Mesenchymal stem cell (in vitro differentiated cells and primary cell): ENCODE measurements at regions not wholly inside any gene's neighbourhood (a gene's known extent, or its start where the extent isn't known, plus 50 kb on each side); places are given as distances from the start of the nearest gene placed in this dataset.

ENCODE experiments used
- DNase-seq: peaks from one replicate; pipeline ENCODE4 v3.0.0-alpha.2; 2013
- H2AFZ ChIP-seq: one replicate; pipeline ENCODE4 v1.6.1; 2013; ENCODE audit warnings: low read depth, mild to moderate bottlenecking, control low read depth, inconsistent platforms, low read length, moderate library complexity
- H2AK5ac ChIP-seq: 2 replicates; pipeline ENCODE4 v1.6.1; 2013; ENCODE audit warnings: low read length, moderate library complexity, mild to moderate bottlenecking, inconsistent platforms; ENCODE audit not compliant: severe bottlenecking
- H2BK120ac ChIP-seq: one replicate; pipeline ENCODE4 v1.6.1; 2013; ENCODE audit warnings: low read depth, mild to moderate bottlenecking, inconsistent platforms, low read length, moderate library complexity
- H2BK12ac ChIP-seq, 2 experiments: one replicate each; pipeline ENCODE4 v1.6.1; 2013; ENCODE audit warnings: inconsistent platforms in 2 of 2, low read length in 2 of 2, mild to moderate bottlenecking in 2 of 2, moderate library complexity in 2 of 2, control low read depth in 1 of 2
- H2BK15ac ChIP-seq: one replicate; pipeline ENCODE4 v1.6.1; 2013; ENCODE audit warnings: mild to moderate bottlenecking, low read depth, inconsistent platforms; ENCODE audit not compliant: poor library complexity, severe bottlenecking
- H2BK5ac ChIP-seq: 2 replicates; pipeline ENCODE4 v1.6.1; 2013; ENCODE audit warnings: low read depth, mild to moderate bottlenecking, low read length, control low read depth, inconsistent platforms; ENCODE audit not compliant: poor library complexity, severe bottlenecking
- H3K14ac ChIP-seq, 2 experiments: one replicate each; pipeline ENCODE4 v1.6.1; 2013; ENCODE audit warnings: inconsistent platforms in 2 of 2, low read length in 2 of 2, control low read depth in 1 of 2, mild to moderate bottlenecking in 1 of 2, moderate library complexity in 1 of 2
- H3K18ac ChIP-seq, 2 experiments: one replicate each; pipeline ENCODE4 v1.6.1; 2013; ENCODE audit warnings: inconsistent platforms in 2 of 2, low read length in 2 of 2, control low read depth in 1 of 2, low read depth in 1 of 2, mild to moderate bottlenecking in 1 of 2
- H3K23ac ChIP-seq, 2 experiments: one replicate each; pipeline ENCODE4 v1.6.1; 2013; ENCODE audit warnings: inconsistent platforms in 2 of 2, low read length in 2 of 2, mild to moderate bottlenecking in 2 of 2, moderate library complexity in 2 of 2, control low read depth in 1 of 2
- H3K27ac ChIP-seq: 2 replicates; pipeline ENCODE4 v1.5.1; 2013; ENCODE audit warnings: mild to moderate bottlenecking, moderate library complexity, low read length, control low read depth, inconsistent platforms; ENCODE audit not compliant: poor library complexity, severe bottlenecking
- H3K27me3 ChIP-seq, 2 experiments: 2 replicates each; pipeline versions ENCODE4 v1.6.1 to v1.7.0; 2013; ENCODE audit warnings: low read length in 2 of 2, mild to moderate bottlenecking in 2 of 2, moderate library complexity in 2 of 2, control low read depth in 1 of 2, inconsistent platforms in 1 of 2; ENCODE audit not compliant: control insufficient read depth in 1 of 2, insufficient read depth in 1 of 2
- H3K36me3 ChIP-seq, 2 experiments: 2 replicates each; pipeline versions ENCODE4 v1.6.1 to v1.7.0; 2013; ENCODE audit warnings: low read length in 2 of 2, control low read depth in 1 of 2, inconsistent platforms in 1 of 2, low read depth in 1 of 2, mild to moderate bottlenecking in 1 of 2; ENCODE audit not compliant: insufficient read depth in 2 of 2, control insufficient read depth in 1 of 2
- H3K4ac ChIP-seq, 2 experiments: one replicate each; pipeline ENCODE4 v1.6.1; 2013; ENCODE audit warnings: inconsistent platforms in 2 of 2, low read length in 2 of 2, mild to moderate bottlenecking in 2 of 2, moderate library complexity in 2 of 2, control low read depth in 1 of 2, low read depth in 1 of 2
- H3K4me1 ChIP-seq: 2 replicates; pipeline ENCODE4 v1.6.1; 2013; ENCODE audit warnings: low read depth, low read length, control low read depth; ENCODE audit not compliant: control insufficient read depth, insufficient read depth
- H3K4me2 ChIP-seq: 2 replicates; pipeline ENCODE4 v1.6.1; 2013; ENCODE audit warnings: low read length, mild to moderate bottlenecking, inconsistent platforms; ENCODE audit not compliant: poor library complexity, severe bottlenecking
- H3K4me3 ChIP-seq, 2 experiments: 2 replicates each; pipeline versions ENCODE4 v1.5.1 to v1.7.0; 2013; ENCODE audit warnings: low read length in 2 of 2, mild to moderate bottlenecking in 2 of 2, control low read depth in 1 of 2, low read depth in 1 of 2; ENCODE audit not compliant: insufficient read depth in 1 of 2
- H3K79me1 ChIP-seq: replicated peaks from 2 replicates; pipeline ENCODE4 v1.6.1; 2013; ENCODE audit warnings: mild to moderate bottlenecking, control low read depth, low read length, inconsistent platforms; ENCODE audit not compliant: poor library complexity, severe bottlenecking
- H3K9ac ChIP-seq: 2 replicates; pipeline ENCODE4 v1.7.0; 2013; ENCODE audit warnings: mild to moderate bottlenecking, low read length, moderate library complexity
- H3K9me3 ChIP-seq: 2 replicates; pipeline ENCODE4 v1.7.0; 2013; ENCODE audit warnings: mild to moderate bottlenecking, low read length; ENCODE audit not compliant: control insufficient read depth
- H4K8ac ChIP-seq: one replicate; pipeline ENCODE4 v1.6.1; 2013; ENCODE audit warnings: inconsistent platforms, mild to moderate bottlenecking, low read length, moderate library complexity
- H4K91ac ChIP-seq: one replicate; pipeline ENCODE4 v1.6.1; 2013; ENCODE audit warnings: mild to moderate bottlenecking, low read length, inconsistent platforms
- WGBS: methylation state at CpG from one replicate; pipeline ENCODE4 v1.1.7; 2013; ENCODE audit warnings: mixed read lengths; 5-methylcytosine and 5-hydroxymethylcytosine counted together

GRCh38 chr5:2997179-2997578 is 245.7 kb upstream of the IRX2 start:
- Histone ChIP-seq H3K14ac (no peak overlapping the region), H2BK12ac (no peak overlapping the region), H3K4me3 (no peak overlapping the region), H3K4me2 (no peak overlapping the region), H4K91ac (no peak overlapping the region), H2BK15ac (no peak overlapping the region), H2BK5ac (no peak overlapping the region), H3K18ac (no peak overlapping the region), H3K9me3 (no peaks in the 10 kb centered on the region), H3K4ac (no peak overlapping the region), H2AFZ (no peak overlapping the region), H3K79me1 (no peaks in the 10 kb centered on the region), H2BK120ac (no peak overlapping the region), H3K4me1 (no peaks in the 10 kb centered on the region), H3K23ac (no peak overlapping the region), H3K9ac (no peak overlapping the region), H3K27ac (no peak overlapping the region), H3K27me3 (no peaks in the 10 kb centered on the region), H2AK5ac (no peak overlapping the region), H3K36me3 (no peaks in the 10 kb centered on the region), H4K8ac (no peak overlapping the region)
- WGBS: 62% methylated on average over 3 of the region's 4 CpGs
- DNase-seq: no peak

GRCh38 chr5:2996687-2997086 is 245.2 kb upstream of the IRX2 start:
- Histone ChIP-seq H2BK15ac (no peak overlapping the region), H3K4me3 (no peak overlapping the region), H3K27me3 (no peaks in the 10 kb centered on the region), H3K4ac (no peak overlapping the region), H2BK120ac (no peak overlapping the region), H3K4me1 (no peaks in the 10 kb centered on the region), H3K9ac (no peak overlapping the region), H3K9me3 (no peaks in the 10 kb centered on the region), H3K14ac (no peak overlapping the region), H3K23ac (no peak overlapping the region), H3K4me2 (no peak overlapping the region), H2BK12ac (no peak overlapping the region), H3K79me1 (no peaks in the 10 kb centered on the region), H2AFZ (no peak overlapping the region), H3K36me3 (no peaks in the 10 kb centered on the region), H3K27ac (no peak overlapping the region), H4K91ac (no peak overlapping the region), H3K18ac (no peak overlapping the region), H4K8ac (no peak overlapping the region), H2AK5ac (no peak overlapping the region), H2BK5ac (no peak overlapping the region)
- WGBS: 74% methylated on average over 9 of the region's 9 CpGs
- no peak for DNase-seq

- no peak overlapping the region for H2BK120ac ChIP-seq
- H4K8ac ChIP-seq: no peak overlapping the region
- H3K18ac ChIP-seq: no peak overlapping the region
- no peak overlapping the region for H2BK5ac ChIP-seq
- no peaks in the 10 kb centered on the region for H3K4me1 ChIP-seq
- no peak overlapping the region for H2BK15ac ChIP-seq
- H2AFZ ChIP-seq: no peak overlapping the region
- no peak overlapping the region for H3K4me2 ChIP-seq
- no peak overlapping the region for H2AK5ac ChIP-seq
- no peak overlapping the region for H3K27ac ChIP-seq
- no peak overlapping the region for H3K4me3 ChIP-seq
- H3K23ac ChIP-seq: no peak overlapping the region
- H3K14ac ChIP-seq: no peak overlapping the region
- 61% methylated on average over 12 of the region's 12 CpGs for WGBS
- H3K79me1 ChIP-seq: no peaks in the 10 kb centered on the region
- H3K9ac ChIP-seq: no peak overlapping the region
- no peaks in the 10 kb centered on the region for H3K36me3 ChIP-seq
- H3K27me3 ChIP-seq: no peaks in the 10 kb centered on the region
- H2BK12ac ChIP-seq: no peak overlapping the region
- no peaks in the 10 kb centered on the region for H3K9me3 ChIP-seq
- H3K4ac ChIP-seq: no peak overlapping the region
- H4K91ac ChIP-seq: no peak overlapping the region
- no peak for DNase-seq
Observed at GRCh38 chr5:2996248-2996647, 244.8 kb upstream of the IRX2 start.

GRCh38 chr5:2995667-2996066 is 244.2 kb upstream of the IRX2 start:
- no peak overlapping the region for H4K91ac ChIP-seq

More at GRCh38 chr5:2995667-2996066, 244.2 kb upstream of the IRX2 start:
- Histone ChIP-seq H3K4ac (no peak overlapping the region), H3K14ac (no peak overlapping the region), H2BK15ac (no peak overlapping the region), H3K23ac (no peak overlapping the region), H2BK120ac (no peak overlapping the region), H3K9ac (no peak overlapping the region), H3K4me1 (no peaks in the 10 kb centered on the region), H2AK5ac (no peak overlapping the region), H2BK12ac (no peak overlapping the region), H3K4me2 (no peak overlapping the region), H3K27me3 (no peaks in the 10 kb centered on the region), H3K27ac (no peak overlapping the region), H2AFZ (no peak overlapping the region), H3K9me3 (no peaks in the 10 kb centered on the region), H3K36me3 (no peaks in the 10 kb centered on the region), H3K18ac (no peak overlapping the region), H4K8ac (no peak overlapping the region), H3K4me3 (no peak overlapping the region), H2BK5ac (no peak overlapping the region), H3K79me1 (no peaks in the 10 kb centered on the region)
- DNase-seq: no peak
- 82% methylated on average over 9 of the region's 9 CpGs for WGBS
